Posterior cingulate gyrus (tissue), 11 donors: ENCODE measurements at regions not wholly inside any gene's neighbourhood (a gene's known extent, or its start where the extent isn't known, plus 50 kb on each side); places are given as distances from the start of the nearest gene placed in this dataset.
A peak's percentile ranks its signal among the peaks of the same experiment; 100 is the strongest.
"Not testable (repeated sequence)": the region's sequence is repeated elsewhere in the genome, so short reads cannot be mapped to it uniquely, and the experiment has no call there.

Source experiments
- DNase-seq, 10 donors: peaks; one replicate each; pipeline versions ENCODE4 v3.0.0 to v3.0.0-alpha.2; 2020 to 2021; ENCODE audit warnings: mixed read lengths in 3 of 10
- intact Hi-C: fragments of 100-400 bp; cut with DNase I; formaldehyde crosslinking; loops from one replicate; pipeline ENCODE4 v1.15.1; 2023

GRCh38 chr16:60438894-60439293, 1597.3 kb downstream of the CDH8 start:
- intact Hi-C loops = no loop called here
- no peak for DNase-seq

DNA sequence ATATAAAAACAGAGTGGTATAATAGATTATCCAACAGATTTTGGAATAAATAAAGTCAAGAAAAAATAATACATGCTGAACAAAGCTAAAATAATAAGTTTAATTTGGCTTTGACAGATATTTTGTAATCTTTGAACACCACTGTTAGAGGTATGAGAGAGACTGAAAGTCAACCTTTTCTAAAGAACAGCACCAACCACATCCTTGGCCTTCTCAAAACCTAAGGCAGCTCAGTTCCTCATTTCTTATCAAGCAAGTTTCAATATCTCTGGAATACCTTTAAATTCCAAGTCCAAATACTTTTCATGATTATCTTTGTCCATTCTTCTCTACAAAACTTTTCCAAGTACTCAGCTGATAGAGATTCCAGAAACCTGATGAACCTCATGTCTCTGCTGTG, 1603.8 kb downstream of the CDH8 start:
- intact Hi-C loops = no loop called here

DNA sequence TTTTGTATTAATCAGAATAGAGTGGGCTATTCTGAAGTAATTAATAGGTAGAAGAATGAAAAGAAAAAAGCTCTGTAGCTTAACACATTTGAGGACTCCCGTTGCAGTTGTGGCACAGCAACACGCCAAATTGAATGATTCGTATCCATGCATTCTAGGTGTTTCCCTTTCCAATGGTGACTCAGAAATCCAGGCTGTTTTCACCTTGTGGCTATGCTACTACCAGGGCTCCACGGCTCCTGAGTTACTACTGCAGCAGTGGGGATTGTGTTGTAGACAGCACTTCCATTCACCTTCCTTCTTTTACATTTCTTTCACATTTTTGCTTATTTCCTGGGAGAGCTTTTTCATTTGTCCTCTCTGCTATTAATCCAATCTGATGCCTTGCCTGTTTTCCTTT, 1616.4 kb downstream of the CDH8 start:
- DNase-seq = no peak
- intact Hi-C loops = no loop called here

More for the DNA sequence above, 1603.8 kb downstream of the CDH8 start:
- no peak for DNase-seq

- DNase-seq = no peak
- intact Hi-C loops = no loop called here
Measured at GRCh38 chr16:60414613-60415012, 1621.6 kb downstream of the CDH8 start.

GRCh38 chr16:60413969-60414368, 1622.3 kb downstream of the CDH8 start:
- no peak for DNase-seq
- intact Hi-C loops = no loop called here

DNA sequence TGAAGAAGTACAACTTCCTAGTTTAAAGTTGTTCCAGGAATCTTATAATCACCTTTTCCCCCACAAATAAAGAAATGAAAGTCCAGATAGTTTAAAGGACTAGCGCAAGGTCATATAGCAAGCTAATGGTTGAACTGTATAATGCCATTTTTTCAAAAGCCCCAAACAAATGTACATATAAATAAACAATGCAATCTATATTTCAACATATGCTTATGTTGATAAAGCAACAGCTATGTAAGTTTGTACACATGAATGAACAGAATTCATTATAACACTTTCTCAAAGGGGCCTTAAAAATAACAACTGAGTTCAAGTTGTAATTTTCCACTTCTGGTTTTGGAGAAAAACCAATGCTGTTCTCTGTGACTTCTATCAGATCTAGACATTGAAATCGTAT, 1628.6 kb downstream of the CDH8 start:
- no peak for DNase-seq
- intact Hi-C loops = no loop called here

DNA sequence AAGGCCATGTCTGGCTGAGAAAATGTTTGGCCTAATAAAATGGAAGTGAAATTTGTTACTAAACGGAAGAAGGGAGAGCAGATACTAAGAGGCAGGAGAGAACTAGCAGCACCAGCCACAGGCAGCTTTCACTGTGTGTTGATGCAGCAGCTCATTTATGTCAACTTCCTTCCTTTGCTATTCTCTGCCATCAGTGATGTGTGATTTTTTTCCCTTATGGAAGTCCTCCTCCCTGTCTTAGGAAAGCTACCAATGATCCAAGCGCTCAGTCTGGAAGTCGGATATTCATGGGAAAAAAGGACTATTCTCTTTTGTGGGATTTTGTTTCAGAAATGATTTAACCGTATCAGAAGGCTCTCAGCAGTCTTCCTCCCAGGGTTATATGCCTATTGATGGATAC, 1629.2 kb downstream of the CDH8 start:
- intact Hi-C loops = no loop called here
- DNase-seq = no peak

GRCh38 chr16:60405286-60405685, 1631.0 kb downstream of the CDH8 start:
- intact Hi-C loops = no loop called here
- no peak for DNase-seq

- DNase-seq = no peak
- intact Hi-C loops = no loop called here
Measured at GRCh38 chr16:60404401-60404800, 1631.8 kb downstream of the CDH8 start.

GRCh38 chr16:60402941-60403340, 1633.3 kb downstream of the CDH8 start:
- DNase-seq, intact Hi-C loops: not testable (repeated sequence)

DNA sequence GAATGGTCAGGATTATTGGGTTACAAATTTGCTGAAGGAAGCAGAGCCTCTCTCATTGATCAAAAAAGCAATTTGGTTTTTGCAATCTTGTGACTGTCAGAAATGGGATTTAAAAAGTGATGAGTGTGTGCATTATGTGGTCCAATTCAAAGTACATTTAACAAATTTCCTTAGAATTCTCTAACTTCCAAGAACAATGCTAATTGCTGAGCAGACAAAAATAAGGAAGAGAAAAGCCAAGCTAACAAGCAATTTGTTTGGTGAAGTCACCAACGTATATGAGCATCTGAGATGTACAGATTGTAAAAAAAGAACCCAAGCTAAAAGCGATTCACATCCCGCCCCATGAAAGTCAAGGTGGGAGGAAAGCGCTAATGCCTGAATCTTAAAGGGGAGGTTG, 1643.9 kb downstream of the CDH8 start:
- intact Hi-C loops = no loop called here
- DNase-seq = no peak

GRCh38 chr16:60371591-60371990, 1637.5 kb upstream of the GOT2 start:
- no peak for DNase-seq
- intact Hi-C loops = no loop called here

DNA sequence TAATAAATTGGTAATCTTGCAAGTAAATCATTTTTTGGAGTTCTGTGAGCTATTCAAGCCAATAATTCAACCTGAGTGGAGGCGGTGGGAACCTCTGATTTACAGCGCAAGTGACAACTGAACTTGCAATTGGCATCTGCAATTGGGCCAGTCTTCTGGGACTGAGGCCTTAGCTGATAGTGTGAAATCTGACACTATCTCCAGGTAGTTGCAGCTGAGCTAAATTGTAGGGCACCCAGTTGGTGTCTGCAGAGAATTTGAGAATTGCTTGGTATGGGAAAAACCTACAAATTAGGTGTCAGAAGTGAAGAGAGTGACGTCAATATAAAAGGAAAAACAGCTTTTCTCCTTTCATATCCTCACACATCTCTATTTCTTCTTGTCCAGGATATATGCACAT, 1633.6 kb upstream of the GOT2 start:
- DNase-seq = no peak
- intact Hi-C loops = no loop called here

- intact Hi-C loops = no loop called here
- no peak for DNase-seq
Measured at GRCh38 chr16:60363566-60363965, 1629.5 kb upstream of the GOT2 start.

- intact Hi-C loops = not testable (repeated sequence)
- peak in 1 of 10 donors; percentile 29 for DNase-seq
Measured at GRCh38 chr16:60359866-60360265, 1625.8 kb upstream of the GOT2 start.

DNA sequence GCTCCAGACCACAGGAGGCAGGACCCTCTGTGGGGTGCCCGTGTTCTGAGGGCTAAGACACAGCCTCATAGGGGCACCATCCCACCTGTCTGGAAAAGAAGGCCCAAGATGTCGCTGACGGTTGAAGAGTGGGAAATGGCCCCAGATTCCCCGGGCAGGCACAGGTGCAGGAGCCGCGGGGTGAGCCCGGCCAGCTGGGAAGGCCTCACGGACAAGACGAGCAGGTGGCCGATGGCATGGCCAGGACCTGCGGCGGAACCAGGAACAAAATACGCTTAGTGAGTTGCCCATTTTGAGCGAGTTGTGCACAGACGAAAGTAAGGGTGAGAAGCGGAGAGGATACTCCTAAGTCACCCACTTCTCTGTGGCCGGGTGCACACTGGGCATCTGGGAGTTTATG, 1625.3 kb upstream of the GOT2 start:
- DNase-seq = peak in 1 of 10 donors; percentile 61
- intact Hi-C loops = not testable (repeated sequence)

DNA sequence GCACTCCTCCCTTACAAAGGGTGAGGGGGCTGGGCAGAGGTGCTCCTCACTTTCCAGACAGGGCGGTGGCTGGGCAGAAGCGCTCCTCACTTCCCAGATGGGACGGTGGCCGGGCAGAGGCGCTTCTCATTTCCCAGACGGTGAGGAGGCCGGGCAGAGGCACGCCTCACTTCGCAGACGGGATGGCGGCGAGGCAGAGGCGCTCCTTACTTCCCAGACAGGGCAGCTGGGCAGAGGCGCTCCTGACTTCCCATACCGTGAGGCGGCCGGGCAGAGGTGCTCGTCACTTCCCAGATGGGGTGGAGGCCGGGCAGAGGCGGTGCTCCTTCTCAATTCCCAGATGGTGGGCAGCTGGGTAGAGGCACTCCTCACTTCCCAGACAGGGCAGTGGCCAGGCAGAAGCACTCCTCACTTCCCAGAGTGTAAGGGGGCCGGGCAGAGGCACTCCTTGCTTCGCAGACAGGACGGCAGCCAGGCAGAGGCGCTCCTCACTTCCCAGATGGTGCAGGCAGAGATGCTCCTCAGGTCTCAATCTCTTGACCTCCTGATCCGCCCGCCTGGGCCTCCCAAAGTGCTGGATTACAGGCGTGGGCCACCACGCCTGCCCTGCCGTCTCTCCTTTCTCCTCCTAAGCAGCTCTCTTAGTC, 1623.9 kb upstream of the GOT2 start:
- peak in 1 of 10 donors; percentile 75 for DNase-seq
- intact Hi-C loops = not testable (repeated sequence)

- no peak for DNase-seq
- intact Hi-C loops = no loop called here
Measured at GRCh38 chr16:60346256-60346655, 1612.1 kb upstream of the GOT2 start.

DNA sequence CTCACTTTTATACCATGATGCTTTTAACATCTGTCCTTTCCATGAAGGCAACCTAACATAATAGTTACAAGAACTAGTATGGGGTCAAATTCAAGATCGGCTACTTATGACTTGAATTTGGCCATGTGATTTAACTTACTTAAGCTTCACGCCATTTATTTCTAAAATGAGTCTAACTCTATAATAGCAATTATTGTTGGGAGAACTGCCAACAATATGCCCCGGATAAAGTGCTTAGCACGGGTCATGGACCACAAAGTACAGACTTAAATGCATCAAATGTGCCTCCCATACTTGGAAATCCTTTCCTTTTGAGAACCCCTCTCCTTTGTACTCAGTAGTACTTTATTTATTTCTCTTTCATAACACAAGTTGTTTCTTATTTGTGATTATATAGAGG, 1603.6 kb upstream of the GOT2 start:
- no peak for DNase-seq
- intact Hi-C loops = no loop called here

DNA sequence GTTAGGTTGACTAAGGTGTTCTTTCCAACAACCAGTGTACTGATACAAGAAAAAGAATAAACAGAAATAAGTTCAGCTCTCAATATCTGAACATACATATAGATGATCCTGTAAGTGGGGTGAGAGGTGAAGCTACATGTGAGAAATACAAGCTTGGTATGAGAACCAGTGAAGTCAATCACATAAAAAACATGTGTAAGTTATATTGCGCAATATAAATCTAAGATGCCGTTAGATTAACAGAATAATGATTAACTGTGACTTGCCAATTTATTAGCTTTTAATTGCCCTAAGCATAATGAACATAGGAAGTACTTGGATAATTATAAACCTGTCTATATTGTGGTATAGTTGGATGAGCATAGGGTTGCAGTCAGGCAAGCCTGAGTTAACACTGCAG, 1597.1 kb upstream of the GOT2 start:
- intact Hi-C loops = no loop called here

DNA sequence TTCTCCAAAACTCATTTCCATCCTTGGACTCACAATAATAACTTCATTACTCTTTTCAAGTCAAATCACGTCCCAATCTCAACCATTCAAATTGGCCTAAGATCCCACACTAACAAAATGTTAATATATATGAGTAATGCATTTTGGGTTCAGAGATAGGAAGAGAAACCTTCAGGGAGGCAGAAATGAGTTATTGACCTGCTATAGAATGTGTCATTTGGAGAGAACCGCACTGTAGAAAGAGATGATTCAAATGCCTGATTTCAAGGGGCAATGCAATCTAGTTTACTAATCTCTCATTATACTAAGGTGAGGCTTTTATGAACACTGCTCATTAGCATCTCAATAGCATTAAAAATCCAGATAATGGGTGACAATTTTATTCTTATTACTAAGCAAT, 1595.0 kb upstream of the GOT2 start:
- no peak for DNase-seq
- intact Hi-C loops = no loop called here

More for the DNA sequence above, 1597.1 kb upstream of the GOT2 start:
- DNase-seq = no peak

- intact Hi-C loops = no loop called here
- no peak for DNase-seq
Measured at GRCh38 chr16:60328152-60328551, 1594.0 kb upstream of the GOT2 start.

DNA sequence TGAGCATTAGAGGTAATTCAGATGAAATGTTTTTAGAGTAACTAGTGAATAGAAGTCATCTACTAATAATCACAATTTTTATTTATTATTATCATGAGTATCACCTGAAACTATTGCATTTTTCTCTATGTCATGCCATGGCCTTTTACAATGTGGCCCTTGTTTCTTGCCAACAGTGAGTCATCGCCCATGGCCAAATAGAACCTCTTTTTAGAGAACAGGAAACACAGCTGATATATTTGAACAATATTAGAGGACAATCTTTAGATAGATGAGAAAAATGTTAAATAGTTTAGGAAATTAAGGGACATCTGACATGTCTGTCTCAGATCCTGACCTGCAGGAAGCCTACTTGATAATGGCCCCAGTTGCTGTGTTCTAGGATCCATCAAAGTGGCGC, 1584.4 kb upstream of the GOT2 start:
- no peak for DNase-seq
- intact Hi-C loops = no loop called here
